ENCODE measurements at regions not wholly inside any gene's neighbourhood (a gene's known extent, or its start where the extent isn't known, plus 50 kb on each side); places are given as distances from the start of the nearest gene placed in this dataset.

- in situ Hi-C loops (cut with HindIII; ENCODE audit: low sequenced_read_pairs) = no loop called here
- no peak for TF ChIP-seq CTCF (IDR thresholded peaks at IDR 0.05; ENCODE audit: low read depth, low read length)
- no peak overlapping the region for H3K4me3 ChIP-seq (ENCODE audit: low read depth, low read length)
- DNase-seq (ENCODE audit: low read depth, low spot score) = no peak
Measured at GRCh38 chr5:2185646-2186471, 303.1 kb upstream of the IRX4 start.

GRCh38 chr5:2184563-2185540, 302.1 kb upstream of the IRX4 start:
- no peak for TF ChIP-seq CTCF (IDR thresholded peaks at IDR 0.05; ENCODE audit: low read depth, low read length)
- in situ Hi-C loops (cut with HindIII; ENCODE audit: low sequenced_read_pairs) = no loop called here
- no peak overlapping the region for H3K4me3 ChIP-seq (ENCODE audit: low read depth, low read length)
- no peak for DNase-seq (ENCODE audit: low read depth, low spot score)

- no peak for TF ChIP-seq CTCF (IDR thresholded peaks at IDR 0.05; ENCODE audit: low read depth, low read length)
- H3K4me3 ChIP-seq (ENCODE audit: low read depth, low read length) = no peak overlapping the region
- in situ Hi-C loops (cut with HindIII; ENCODE audit: low sequenced_read_pairs) = no loop called here
- DNase-seq (ENCODE audit: low read depth, low spot score) = no peak
Measured at GRCh38 chr5:2184026-2184366, 301.3 kb upstream of the IRX4 start.

GRCh38 chr5:2183154-2184025, 300.7 kb upstream of the IRX4 start:
- in situ Hi-C loops (cut with HindIII; ENCODE audit: low sequenced_read_pairs) = no loop called here
- no peak overlapping the region for H3K4me3 ChIP-seq (ENCODE audit: low read depth, low read length)
- DNase-seq (ENCODE audit: low read depth, low spot score) = no peak
- no peak for TF ChIP-seq CTCF (IDR thresholded peaks at IDR 0.05; ENCODE audit: low read depth, low read length)

GRCh38 chr5:2182020-2182419, 299.3 kb upstream of the IRX4 start:
- in situ Hi-C loops (cut with HindIII; ENCODE audit: low sequenced_read_pairs) = no loop called here
- H3K4me3 ChIP-seq (ENCODE audit: low read depth, low read length) = no peak overlapping the region
- no peak for DNase-seq (ENCODE audit: low read depth, low spot score)
- TF ChIP-seq CTCF (IDR thresholded peaks at IDR 0.05; ENCODE audit: low read depth, low read length) = no peak

GRCh38 chr5:2181557-2181956, 298.8 kb upstream of the IRX4 start:
- no peak for TF ChIP-seq CTCF (IDR thresholded peaks at IDR 0.05; ENCODE audit: low read depth, low read length)
- H3K4me3 ChIP-seq (ENCODE audit: low read depth, low read length) = no peak overlapping the region
- DNase-seq (ENCODE audit: low read depth, low spot score) = no peak
- in situ Hi-C loops (cut with HindIII; ENCODE audit: low sequenced_read_pairs) = no loop called here

Measured in astrocyte of the spinal cord (primary cell).